SJSA1 (cell line): ENCODE measurements at regions not wholly inside any gene's neighbourhood (a gene's known extent, or its start where the extent isn't known, plus 50 kb on each side); places are given as distances from the start of the nearest gene placed in this dataset.
A peak's percentile ranks its signal among the peaks of the same experiment; 100 is the strongest.
"Not testable (repeated sequence)": the region's sequence is repeated elsewhere in the genome, so short reads cannot be mapped to it uniquely, and the experiment has no call there.

Source experiments
- DNase-seq, 2 experiments: peaks; one replicate each; pipeline ENCODE4 v3.0.0-alpha.2; 2015 to 2020; ENCODE audit warnings: low spot score in 2 of 2, low read depth in 1 of 2
- H3K27ac ChIP-seq: fragments of 250-450 bp; sonication (Bioruptor Pico); 2 replicates; pipeline ENCODE4 v1.5.1; 2020; ENCODE audit warnings: mild to moderate bottlenecking, moderate library complexity
- H3K27me3 ChIP-seq: fragments of 250-450 bp; sonication (Bioruptor Pico); replicated peaks from 2 replicates; pipeline ENCODE4 v1.5.1; 2020; ENCODE audit warnings: mild to moderate bottlenecking, moderate library complexity
- H3K36me3 ChIP-seq: fragments of 250-450 bp; sonication (Bioruptor Pico); 2 replicates; pipeline ENCODE4 v1.5.1; 2020; ENCODE audit warnings: mild to moderate bottlenecking
- H3K4me1 ChIP-seq: fragments of 250-450 bp; sonication (Bioruptor Pico); replicated peaks from 2 replicates; pipeline ENCODE4 v1.6.1; 2021; ENCODE audit warnings: mild to moderate bottlenecking
- H3K4me3 ChIP-seq: fragments of 250-450 bp; sonication (Bioruptor Pico); 2 replicates; pipeline ENCODE4 v1.5.1; 2020; ENCODE audit warnings: mild to moderate bottlenecking
- H3K9me3 ChIP-seq: fragments of 250-450 bp; sonication (Bioruptor Pico); replicated peaks from 2 replicates; pipeline ENCODE4 v1.5.1; 2020; ENCODE audit warnings: mild to moderate bottlenecking

- Histone ChIP-seq H3K27ac (peak overlapping the region; percentile 88), H3K4me3 (peak overlapping the region; percentile 65)
- peak; percentile 74 to 84 for DNase-seq
- not testable (repeated sequence) for H3K36me3 ChIP-seq, H3K27me3 ChIP-seq, H3K4me1 ChIP-seq, H3K9me3 ChIP-seq
These were observed 62.6 kb upstream of the CDR2 start for GRCh38 chr16:22436823-22437652.

GRCh38 chr16:22436326-22436822, 62.0 kb upstream of the CDR2 start:
- peak overlapping the region; percentile 88 for H3K27ac ChIP-seq
- not testable (repeated sequence) for H3K27me3 ChIP-seq, H3K36me3 ChIP-seq, H3K9me3 ChIP-seq, H3K4me1 ChIP-seq, DNase-seq
- H3K4me3 ChIP-seq, result peak overlapping the region; percentile 65

- not testable (repeated sequence) for DNase-seq, H3K4me1 ChIP-seq, H3K4me3 ChIP-seq, H3K36me3 ChIP-seq, H3K9me3 ChIP-seq, H3K27me3 ChIP-seq, H3K27ac ChIP-seq
These were observed 56.9 kb upstream of the CDR2 start for GRCh38 chr16:22431314-22431713.

GRCh38 chr16:22428654-22429053, 54.2 kb upstream of the CDR2 start:
- DNase-seq, result no peak
- H3K4me3 ChIP-seq, result no peak overlapping the region
- no peaks in the 10 kb centered on the region for H3K9me3 ChIP-seq
- peaks cover 15% of the 10 kb centered on the region for H3K36me3 ChIP-seq
- peaks cover 15% of the 10 kb centered on the region for H3K4me1 ChIP-seq
- H3K27ac ChIP-seq, result no peak overlapping the region
- no peaks in the 10 kb centered on the region for H3K27me3 ChIP-seq

- H3K36me3 ChIP-seq, result peaks cover 17% of the 10 kb centered on the region
- DNase-seq, result no peak
These were observed 53.1 kb upstream of the CDR2 start for GRCh38 chr16:22427556-22427955.

GRCh38 chr16:22425847-22426246, 51.4 kb upstream of the CDR2 start:
- H3K4me3 ChIP-seq, result no peak overlapping the region

More at GRCh38 chr16:22427556-22427955, 53.1 kb upstream of the CDR2 start:
- Histone ChIP-seq H3K27ac (no peak overlapping the region), H3K27me3 (no peaks in the 10 kb centered on the region), H3K4me1 (peaks cover 16% of the 10 kb centered on the region), H3K9me3 (no peaks in the 10 kb centered on the region), H3K4me3 (no peak overlapping the region)

GRCh38 chr16:22425036-22425801, 50.8 kb upstream of the CDR2 start:
- no peaks in the 10 kb centered on the region for H3K27me3 ChIP-seq
- no peak overlapping the region for H3K4me3 ChIP-seq
- H3K9me3 ChIP-seq, result no peaks in the 10 kb centered on the region
- DNase-seq, result peak; percentile 41 to 49
- H3K4me1 ChIP-seq, result peaks cover 16% of the 10 kb centered on the region
- H3K36me3 ChIP-seq, result peaks cover 17% of the 10 kb centered on the region
- peak overlapping the region; percentile 50 for H3K27ac ChIP-seq

More at GRCh38 chr16:22425847-22426246, 51.4 kb upstream of the CDR2 start:
- no peak overlapping the region for H3K27ac ChIP-seq
- H3K4me1 ChIP-seq, result peaks cover 16% of the 10 kb centered on the region
- no peak for DNase-seq
- peaks cover 17% of the 10 kb centered on the region for H3K36me3 ChIP-seq
- H3K27me3 ChIP-seq, result no peaks in the 10 kb centered on the region
- H3K9me3 ChIP-seq, result no peaks in the 10 kb centered on the region

- Histone ChIP-seq H3K36me3 (peaks cover 19% of the 10 kb centered on the region), H3K27ac (peak overlapping the region; percentile 50), H3K4me3 (no peak overlapping the region), H3K9me3 (no peaks in the 10 kb centered on the region), H3K4me1 (peaks cover 16% of the 10 kb centered on the region), H3K27me3 (no peaks in the 10 kb centered on the region)
- peak; percentile 40 to 52 for DNase-seq
These were observed 49.9 kb upstream of the CDR2 start for GRCh38 chr16:22424161-22424937.
